ENCODE measurements at regions not wholly inside any gene's neighbourhood (a gene's known extent, or its start where the extent isn't known, plus 50 kb on each side); places are given as distances from the start of the nearest gene placed in this dataset.
"Not testable (repeated sequence)": the region's sequence is repeated elsewhere in the genome, so short reads cannot be mapped to it uniquely, and the experiment has no call there.

- DNase-seq = no peak
- Mint-ChIP-seq H3K27ac (ENCODE audit: unreplicated experiment) (no peak overlapping the region), H3K9me3 (ENCODE audit: unreplicated experiment) (peaks cover 3% of the 10 kb centered on the region), H3K4me3 (ENCODE audit: unreplicated experiment) (no peak overlapping the region), H3K27me3 (ENCODE audit: unreplicated experiment) (no peaks in the 10 kb centered on the region), H3K4me1 (ENCODE audit: low read depth, unreplicated experiment) (no peaks in the 10 kb centered on the region), H3K36me3 (ENCODE audit: unreplicated experiment) (no peaks in the 10 kb centered on the region)
- no peak for TF ChIP-seq CTCF (IDR thresholded peaks at IDR 0.05; ENCODE audit: partially characterized antibody, unreplicated experiment)
Measured at GRCh38 chr5:101535626-101536025, 632.5 kb upstream of the ST8SIA4 start.

- no peak for TF ChIP-seq CTCF (IDR thresholded peaks at IDR 0.05; ENCODE audit: partially characterized antibody, unreplicated experiment)
- Mint-ChIP-seq H3K27ac (ENCODE audit: unreplicated experiment) (no peak overlapping the region), H3K4me3 (ENCODE audit: unreplicated experiment) (no peak overlapping the region), H3K9me3 (ENCODE audit: unreplicated experiment) (peaks cover 3% of the 10 kb centered on the region), H3K4me1 (ENCODE audit: low read depth, unreplicated experiment) (no peaks in the 10 kb centered on the region), H3K27me3 (ENCODE audit: unreplicated experiment) (no peaks in the 10 kb centered on the region), H3K36me3 (ENCODE audit: unreplicated experiment) (no peaks in the 10 kb centered on the region)
- no peak for DNase-seq
Measured at GRCh38 chr5:101534491-101535110, 631.5 kb upstream of the ST8SIA4 start.

- TF ChIP-seq CTCF (IDR thresholded peaks at IDR 0.05; ENCODE audit: partially characterized antibody, unreplicated experiment) = no peak
- H3K27me3 Mint-ChIP-seq (ENCODE audit: unreplicated experiment) = no peaks in the 10 kb centered on the region
- H3K9me3 Mint-ChIP-seq (ENCODE audit: unreplicated experiment) = peaks cover 3% of the 10 kb centered on the region
- no peak overlapping the region for H3K27ac Mint-ChIP-seq (ENCODE audit: unreplicated experiment)
- H3K4me3 Mint-ChIP-seq (ENCODE audit: unreplicated experiment) = no peak overlapping the region
- DNase-seq = no peak
- H3K36me3 Mint-ChIP-seq (ENCODE audit: unreplicated experiment) = no peaks in the 10 kb centered on the region
- H3K4me1 Mint-ChIP-seq (ENCODE audit: low read depth, unreplicated experiment) = no peaks in the 10 kb centered on the region
Measured at GRCh38 chr5:101532430-101532829, 629.3 kb upstream of the ST8SIA4 start.

- Mint-ChIP-seq H3K4me1 (ENCODE audit: low read depth, unreplicated experiment) (no peaks in the 10 kb centered on the region), H3K4me3 (ENCODE audit: unreplicated experiment) (no peak overlapping the region), H3K27me3 (ENCODE audit: unreplicated experiment) (no peaks in the 10 kb centered on the region), H3K36me3 (ENCODE audit: unreplicated experiment) (no peaks in the 10 kb centered on the region), H3K27ac (ENCODE audit: unreplicated experiment) (no peak overlapping the region), H3K9me3 (ENCODE audit: unreplicated experiment) (peaks cover 3% of the 10 kb centered on the region)
- DNase-seq = no peak
- TF ChIP-seq CTCF (IDR thresholded peaks at IDR 0.05; ENCODE audit: partially characterized antibody, unreplicated experiment) = no peak
Measured at GRCh38 chr5:101531026-101531425, 627.9 kb upstream of the ST8SIA4 start.

- H3K27me3 Mint-ChIP-seq (ENCODE audit: unreplicated experiment); H3K4me3 Mint-ChIP-seq (ENCODE audit: unreplicated experiment); DNase-seq; H3K9me3 Mint-ChIP-seq (ENCODE audit: unreplicated experiment); H3K4me1 Mint-ChIP-seq (ENCODE audit: low read depth, unreplicated experiment); H3K36me3 Mint-ChIP-seq (ENCODE audit: unreplicated experiment); H3K27ac Mint-ChIP-seq (ENCODE audit: unreplicated experiment): not testable (repeated sequence)
Measured at GRCh38 chr5:101529094-101529493, 626.0 kb upstream of the ST8SIA4 start.

All from glutamatergic neuron (in vitro differentiated cells).